Stimulated activated CD8-positive, alpha-beta memory T cell treated with anti-CD3 and anti-CD28 coated beads, Interleukin-15, amount 100 ng/mL, for 4 hours (primary cell): ENCODE measurements at regions not wholly inside any gene's neighbourhood (a gene's known extent, or its start where the extent isn't known, plus 50 kb on each side); places are given as distances from the start of the nearest gene placed in this dataset.
"Not testable (repeated sequence)": the region's sequence is repeated elsewhere in the genome, so short reads cannot be mapped to it uniquely, and the experiment has no call there.

ENCODE experiments used
- DNase-seq, 2 donors: peaks; one replicate each; pipeline ENCODE4 v3.0.0-alpha.2; 2020; ENCODE audit warnings: low read depth in 2 of 2

- not testable (repeated sequence) for DNase-seq
These were observed 176.0 kb downstream of the LACC1 start for GRCh38 chr13:44055681-44056080.

GRCh38 chr13:44058067-44058466 is 178.4 kb downstream of the LACC1 start:
- DNase-seq = no peak

- no peak for DNase-seq
These were observed 179.0 kb downstream of the LACC1 start for GRCh38 chr13:44058624-44059215.

GRCh38 chr13:44061876-44062275 is 182.2 kb downstream of the LACC1 start:
- DNase-seq = no peak

- DNase-seq = no peak
These were observed 183.8 kb downstream of the LACC1 start for GRCh38 chr13:44063467-44063866.

- no peak for DNase-seq
These were observed 184.2 kb downstream of the LACC1 start for GRCh38 chr13:44063881-44064280.

- DNase-seq = no peak
These were observed 184.7 kb downstream of the LACC1 start for GRCh38 chr13:44064357-44064756.

GRCh38 chr13:44068169-44068568 is 188.5 kb downstream of the LACC1 start:
- DNase-seq = no peak

GRCh38 chr13:44068737-44069136 is 189.0 kb downstream of the LACC1 start:
- DNase-seq = no peak

- no peak for DNase-seq
These were observed 192.8 kb downstream of the LACC1 start for GRCh38 chr13:44072536-44072935.

- no peak for DNase-seq
These were observed 194.9 kb downstream of the LACC1 start for GRCh38 chr13:44074611-44075010.

- no peak for DNase-seq
These were observed 195.4 kb downstream of the LACC1 start for GRCh38 chr13:44075113-44075512.

GRCh38 chr13:44078806-44079376 is 199.2 kb downstream of the LACC1 start:
- DNase-seq = no peak

GRCh38 chr13:44079413-44080205 is 199.9 kb downstream of the LACC1 start:
- no peak for DNase-seq

- DNase-seq = no peak
These were observed 204.4 kb downstream of the LACC1 start for GRCh38 chr13:44084146-44084545.

- DNase-seq = no peak
These were observed 206.7 kb downstream of the LACC1 start for GRCh38 chr13:44086389-44086788.

- DNase-seq = no peak
These were observed 208.7 kb downstream of the LACC1 start for GRCh38 chr13:44088411-44088810.

- no peak for DNase-seq
These were observed 209.3 kb downstream of the LACC1 start for GRCh38 chr13:44088991-44089413.

- DNase-seq = no peak
These were observed 209.7 kb downstream of the LACC1 start for GRCh38 chr13:44089452-44089851.

- no peak for DNase-seq
These were observed 212.6 kb downstream of the LACC1 start for GRCh38 chr13:44092078-44092970.

- no peak for DNase-seq
These were observed 214.2 kb downstream of the LACC1 start for GRCh38 chr13:44093607-44094564.
